DOHH2 (cell line): ENCODE measurements at regions not wholly inside any gene's neighbourhood (a gene's known extent, or its start where the extent isn't known, plus 50 kb on each side); places are given as distances from the start of the nearest gene placed in this dataset.

Experiments
- CTCF ChIP-seq: fragments of 200-600 bp; sonication (generic); IDR thresholded peaks from one replicate; pipeline ENCODE4 v1.5.1; 2014; ENCODE audit warnings: antibody characterized with exemption, mild to moderate bottlenecking, low read depth, low read length; ENCODE audit not compliant: poor library complexity, severe bottlenecking
- EZH2phosphoT487 ChIP-seq: fragments of 200-600 bp; sonication (generic); IDR thresholded peaks from 2 replicates; pipeline ENCODE4 v1.6.1; 2017; ENCODE audit warnings: borderline replicate concordance, mild to moderate bottlenecking, antibody characterized with exemption, low read length, moderate library complexity, mixed read lengths

GRCh38 chr9:75544815-75545214 is 345.7 kb upstream of the PCSK5 start:
- TF ChIP-seq CTCF (no peak), EZH2phosphoT487 (no peak)
